ENCODE measurements at regions not wholly inside any gene's neighbourhood (a gene's known extent, or its start where the extent isn't known, plus 50 kb on each side); places are given as distances from the start of the nearest gene placed in this dataset.

DNA sequence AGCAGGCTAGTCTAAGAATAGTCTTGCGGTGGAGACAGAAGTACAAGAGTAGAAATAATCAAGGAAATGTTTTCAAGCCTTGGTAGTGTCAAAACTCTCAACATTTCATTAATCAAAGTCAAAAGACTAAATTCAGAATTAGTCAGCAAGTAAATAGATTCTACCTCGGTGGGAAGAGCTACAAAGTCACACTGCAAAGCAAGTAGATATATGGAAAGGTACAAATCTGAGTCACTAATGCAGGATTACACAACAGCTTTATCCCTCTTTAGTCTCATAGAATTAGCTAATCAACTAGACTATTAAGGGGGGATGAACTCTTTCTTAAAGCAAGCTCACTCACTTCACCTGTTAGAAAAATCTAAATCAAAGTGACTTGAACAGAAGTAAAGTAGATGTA, 568.7 kb upstream of the CNTNAP5 start:
- no peaks in the 10 kb centered on the region for H3K4me1 ChIP-seq (ENCODE audit: insufficient read depth, low read length)
- CTCF ChIA-PET, result no interaction called here
- intact Hi-C loops (cut with micrococcal nuclease), result no loop called here
- ATAC-seq (no peak), DNase-seq (no peak)
- H3K9ac ChIP-seq (ENCODE audit: low read length), result no peak overlapping the region
- TF ChIP-seq, protein P1, sequence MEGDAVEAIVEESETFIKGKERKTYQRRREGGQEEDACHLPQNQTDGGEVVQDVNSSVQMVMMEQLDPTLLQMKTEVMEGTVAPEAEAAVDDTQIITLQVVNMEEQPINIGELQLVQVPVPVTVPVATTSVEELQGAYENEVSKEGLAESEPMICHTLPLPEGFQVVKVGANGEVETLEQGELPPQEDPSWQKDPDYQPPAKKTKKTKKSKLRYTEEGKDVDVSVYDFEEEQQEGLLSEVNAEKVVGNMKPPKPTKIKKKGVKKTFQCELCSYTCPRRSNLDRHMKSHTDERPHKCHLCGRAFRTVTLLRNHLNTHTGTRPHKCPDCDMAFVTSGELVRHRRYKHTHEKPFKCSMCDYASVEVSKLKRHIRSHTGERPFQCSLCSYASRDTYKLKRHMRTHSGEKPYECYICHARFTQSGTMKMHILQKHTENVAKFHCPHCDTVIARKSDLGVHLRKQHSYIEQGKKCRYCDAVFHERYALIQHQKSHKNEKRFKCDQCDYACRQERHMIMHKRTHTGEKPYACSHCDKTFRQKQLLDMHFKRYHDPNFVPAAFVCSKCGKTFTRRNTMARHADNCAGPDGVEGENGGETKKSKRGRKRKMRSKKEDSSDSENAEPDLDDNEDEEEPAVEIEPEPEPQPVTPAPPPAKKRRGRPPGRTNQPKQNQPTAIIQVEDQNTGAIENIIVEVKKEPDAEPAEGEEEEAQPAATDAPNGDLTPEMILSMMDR (conservative IDR thresholded peaks at IDR 0.05; ENCODE audit: low read depth, low read length), result no peak
- TF ChIP-seq EZH2 (IDR thresholded peaks at IDR 0.05; ENCODE audit: low read length, unreplicated experiment), result no peak
- H3F3A ChIP-seq (ENCODE audit: low read length, unreplicated experiment), result no peaks in the 10 kb centered on the region
- H3K27ac ChIP-seq (ENCODE audit: low read length), result no peak overlapping the region
- no peaks in the 10 kb centered on the region for H3K9me3 ChIP-seq (ENCODE audit: low read length)
- H3K27me3 ChIP-seq (ENCODE audit: low read length), result no peaks in the 10 kb centered on the region
- H3K4me2 ChIP-seq (ENCODE audit: low read length), result no peak overlapping the region
- no peak overlapping the region for H3K4me3 ChIP-seq (ENCODE audit: low read length)
- no peaks in the 10 kb centered on the region for H3K9me2 ChIP-seq (replicated peaks; ENCODE audit: low read length)
- no peaks in the 10 kb centered on the region for H3K36me3 ChIP-seq (ENCODE audit: low read depth, low read length)
- POLR2A ChIA-PET (ENCODE audit: unreplicated experiment), result no interaction called here
- H3K79me2 ChIP-seq (ENCODE audit: low read length), result no peaks in the 10 kb centered on the region
- no TSS peak for BruUV-seq (replicated peaks)
- H4K20me1 ChIP-seq (ENCODE audit: low read length), result no peaks in the 10 kb centered on the region
- H2AFZ ChIP-seq (ENCODE audit: low read length), result no peak overlapping the region

DNA sequence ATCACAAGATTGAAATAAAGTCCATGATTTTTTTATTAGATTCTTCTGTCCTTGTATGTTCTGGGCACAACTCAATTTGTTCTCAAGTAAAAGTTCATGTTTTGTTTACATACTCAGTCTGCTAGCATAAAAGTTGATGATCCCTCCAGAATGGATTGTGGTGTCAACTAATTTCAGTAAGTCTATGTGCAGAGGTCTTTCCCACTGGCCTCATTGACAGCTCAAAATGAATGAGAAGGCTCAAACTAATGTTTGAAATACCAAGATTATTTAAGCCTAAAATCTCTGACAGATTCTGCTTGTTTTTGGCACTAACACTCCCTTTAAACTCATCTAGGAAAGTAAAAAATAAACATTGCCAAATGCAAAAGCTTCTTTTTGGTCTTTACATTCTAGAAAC, 561.2 kb upstream of the CNTNAP5 start:
- DNase-seq (no peak), ATAC-seq (no peak)
- Histone ChIP-seq H4K20me1 (ENCODE audit: low read length) (no peaks in the 10 kb centered on the region), H3K27me3 (ENCODE audit: low read length) (no peaks in the 10 kb centered on the region), H3K27ac (ENCODE audit: low read length) (no peak overlapping the region), H3K36me3 (ENCODE audit: low read depth, low read length) (no peaks in the 10 kb centered on the region), H3K79me2 (ENCODE audit: low read length) (no peaks in the 10 kb centered on the region), H3K9me3 (ENCODE audit: low read length) (no peaks in the 10 kb centered on the region), H3K4me1 (ENCODE audit: insufficient read depth, low read length) (no peaks in the 10 kb centered on the region), H3K4me2 (ENCODE audit: low read length) (no peak overlapping the region), H3K9me2 (replicated peaks; ENCODE audit: low read length) (no peaks in the 10 kb centered on the region), H2AFZ (ENCODE audit: low read length) (no peak overlapping the region), H3F3A (ENCODE audit: low read length, unreplicated experiment) (no peaks in the 10 kb centered on the region), H3K9ac (ENCODE audit: low read length) (no peak overlapping the region), H3K4me3 (ENCODE audit: low read length) (no peak overlapping the region)
- TF ChIP-seq EZH2 (IDR thresholded peaks at IDR 0.05; ENCODE audit: low read length, unreplicated experiment) (no peak), EZH2phosphoT487 (IDR thresholded peaks at IDR 0.05; ENCODE audit: borderline replicate concordance, low read length) (no peak)
- TF ChIP-seq, protein P1 (conservative IDR thresholded peaks at IDR 0.05; ENCODE audit: low read depth, low read length), result no peak
- POLR2A ChIA-PET (ENCODE audit: unreplicated experiment), result no interaction called here
- intact Hi-C loops (cut with micrococcal nuclease), result no loop called here
- CTCF ChIA-PET, result no interaction called here
- BruUV-seq (replicated peaks), result no TSS peak

DNA sequence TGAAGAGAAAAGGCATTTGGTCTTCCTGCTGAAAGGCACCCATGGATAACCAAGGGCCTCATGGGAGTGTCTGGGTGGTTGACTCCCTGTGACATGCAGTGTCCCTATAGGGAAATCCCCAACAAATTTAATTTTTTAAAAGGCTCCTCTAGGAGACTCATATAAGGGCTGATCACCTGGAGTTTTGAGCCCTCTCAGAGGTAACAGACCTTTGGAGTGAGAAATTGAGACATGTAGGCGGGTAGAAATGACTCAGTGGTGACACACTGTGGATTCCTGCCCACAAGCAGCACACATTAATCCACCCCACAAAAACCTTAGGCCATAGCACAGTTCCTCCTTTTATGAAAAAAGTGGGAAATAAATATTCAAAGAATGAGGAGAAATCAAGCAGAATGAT, 557.0 kb upstream of the CNTNAP5 start:
- POLR2A ChIA-PET (ENCODE audit: unreplicated experiment), result no interaction called here
- Histone ChIP-seq H3K36me3 (ENCODE audit: low read depth, low read length) (peaks cover 6% of the 10 kb centered on the region; the same call in 1 of the 2 replicates), H3K9me2 (replicated peaks; ENCODE audit: low read length) (no peaks in the 10 kb centered on the region), H3K9me3 (ENCODE audit: low read length) (peaks cover 11% of the 10 kb centered on the region), H3K9ac (ENCODE audit: low read length) (no peak overlapping the region), H2AFZ (ENCODE audit: low read length) (no peak overlapping the region), H3K27ac (ENCODE audit: low read length) (no peak overlapping the region), H3K4me3 (ENCODE audit: low read length) (no peak overlapping the region), H4K20me1 (ENCODE audit: low read length) (no peaks in the 10 kb centered on the region), H3K79me2 (ENCODE audit: low read length) (no peaks in the 10 kb centered on the region), H3K4me1 (ENCODE audit: insufficient read depth, low read length) (no peaks in the 10 kb centered on the region), H3F3A (ENCODE audit: low read length, unreplicated experiment) (no peaks in the 10 kb centered on the region), H3K4me2 (ENCODE audit: low read length) (no peak overlapping the region), H3K27me3 (ENCODE audit: low read length) (no peaks in the 10 kb centered on the region)
- peak; percentile 62 for ATAC-seq
- intact Hi-C loops (cut with micrococcal nuclease), result no loop called here
- CTCF ChIA-PET, result no interaction called here
- DNase-seq, result peak; percentile 56
- no TSS peak for BruUV-seq (replicated peaks)
- TF ChIP-seq EZH2 (IDR thresholded peaks at IDR 0.05; ENCODE audit: low read length, unreplicated experiment), result no peak
- TF ChIP-seq EZH2phosphoT487 (IDR thresholded peaks at IDR 0.05; ENCODE audit: borderline replicate concordance, low read length), result no peak
- TF ChIP-seq, protein P1 (conservative IDR thresholded peaks at IDR 0.05; ENCODE audit: low read depth, low read length), result 0 out of 2 replicates have a peak, but pooled peaks have one; percentile 21

Data from PC-3 (cell line).